WI38 (cell line): ENCODE measurements at regions not wholly inside any gene's neighbourhood (a gene's known extent, or its start where the extent isn't known, plus 50 kb on each side); places are given as distances from the start of the nearest gene placed in this dataset.

Experiments used
- H3K4me3 ChIP-seq: 2 replicates; pipeline ENCODE4 v1.5.1; 2011; ENCODE audit warnings: low read depth, mild to moderate bottlenecking, control low read depth, low read length
- TF ChIP-seq, protein P1 (sequence below): IDR thresholded peaks from 2 replicates; pipeline ENCODE4 v1.5.1; 2012; ENCODE audit warnings: low read depth, mild to moderate bottlenecking, control low read depth, low read length

DNA sequence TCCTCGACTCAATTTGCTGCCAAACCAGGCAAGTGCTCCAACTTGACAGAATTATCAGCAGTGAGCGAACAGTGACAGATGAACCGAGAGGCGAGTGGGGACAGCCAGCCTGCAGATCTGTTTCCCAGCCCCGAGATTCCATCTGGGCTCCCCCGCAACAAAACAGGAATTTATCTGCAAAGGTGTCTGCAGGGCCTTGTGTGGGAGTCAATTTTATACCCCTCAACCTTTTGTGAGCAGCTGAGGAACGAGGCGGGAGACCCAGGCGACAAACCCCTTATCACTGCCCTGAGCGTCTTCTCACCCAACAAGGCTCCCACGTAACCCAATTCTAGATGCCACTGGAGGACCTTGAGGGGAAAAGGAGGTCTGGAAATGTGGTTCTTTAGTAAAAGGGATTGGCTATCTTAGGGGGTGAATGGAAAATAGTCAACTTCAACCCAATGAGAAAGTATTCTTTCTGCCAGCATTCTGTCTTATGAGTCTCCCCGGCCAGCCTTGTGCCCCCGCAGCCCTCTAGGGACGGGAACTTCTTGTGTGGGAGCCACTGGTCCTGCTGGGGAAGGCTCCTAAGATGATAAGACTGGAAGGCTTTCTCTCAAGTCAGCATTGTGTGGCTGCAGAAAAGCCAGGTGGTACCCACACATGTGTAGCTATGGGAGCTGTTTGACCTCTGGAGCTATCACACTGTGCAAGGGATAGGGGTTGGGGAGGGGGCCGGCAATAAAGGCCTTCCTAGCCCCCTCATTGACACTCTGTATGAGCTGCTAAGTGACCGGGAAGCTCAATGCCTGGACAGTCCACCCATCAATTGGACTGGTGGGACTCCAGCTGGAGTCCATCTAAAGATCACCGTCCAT lies 527.9 kb downstream of the SHQ1 start:
- TF ChIP-seq, protein P1, sequence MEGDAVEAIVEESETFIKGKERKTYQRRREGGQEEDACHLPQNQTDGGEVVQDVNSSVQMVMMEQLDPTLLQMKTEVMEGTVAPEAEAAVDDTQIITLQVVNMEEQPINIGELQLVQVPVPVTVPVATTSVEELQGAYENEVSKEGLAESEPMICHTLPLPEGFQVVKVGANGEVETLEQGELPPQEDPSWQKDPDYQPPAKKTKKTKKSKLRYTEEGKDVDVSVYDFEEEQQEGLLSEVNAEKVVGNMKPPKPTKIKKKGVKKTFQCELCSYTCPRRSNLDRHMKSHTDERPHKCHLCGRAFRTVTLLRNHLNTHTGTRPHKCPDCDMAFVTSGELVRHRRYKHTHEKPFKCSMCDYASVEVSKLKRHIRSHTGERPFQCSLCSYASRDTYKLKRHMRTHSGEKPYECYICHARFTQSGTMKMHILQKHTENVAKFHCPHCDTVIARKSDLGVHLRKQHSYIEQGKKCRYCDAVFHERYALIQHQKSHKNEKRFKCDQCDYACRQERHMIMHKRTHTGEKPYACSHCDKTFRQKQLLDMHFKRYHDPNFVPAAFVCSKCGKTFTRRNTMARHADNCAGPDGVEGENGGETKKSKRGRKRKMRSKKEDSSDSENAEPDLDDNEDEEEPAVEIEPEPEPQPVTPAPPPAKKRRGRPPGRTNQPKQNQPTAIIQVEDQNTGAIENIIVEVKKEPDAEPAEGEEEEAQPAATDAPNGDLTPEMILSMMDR: no peak
- no peak overlapping the region for H3K4me3 ChIP-seq

DNA sequence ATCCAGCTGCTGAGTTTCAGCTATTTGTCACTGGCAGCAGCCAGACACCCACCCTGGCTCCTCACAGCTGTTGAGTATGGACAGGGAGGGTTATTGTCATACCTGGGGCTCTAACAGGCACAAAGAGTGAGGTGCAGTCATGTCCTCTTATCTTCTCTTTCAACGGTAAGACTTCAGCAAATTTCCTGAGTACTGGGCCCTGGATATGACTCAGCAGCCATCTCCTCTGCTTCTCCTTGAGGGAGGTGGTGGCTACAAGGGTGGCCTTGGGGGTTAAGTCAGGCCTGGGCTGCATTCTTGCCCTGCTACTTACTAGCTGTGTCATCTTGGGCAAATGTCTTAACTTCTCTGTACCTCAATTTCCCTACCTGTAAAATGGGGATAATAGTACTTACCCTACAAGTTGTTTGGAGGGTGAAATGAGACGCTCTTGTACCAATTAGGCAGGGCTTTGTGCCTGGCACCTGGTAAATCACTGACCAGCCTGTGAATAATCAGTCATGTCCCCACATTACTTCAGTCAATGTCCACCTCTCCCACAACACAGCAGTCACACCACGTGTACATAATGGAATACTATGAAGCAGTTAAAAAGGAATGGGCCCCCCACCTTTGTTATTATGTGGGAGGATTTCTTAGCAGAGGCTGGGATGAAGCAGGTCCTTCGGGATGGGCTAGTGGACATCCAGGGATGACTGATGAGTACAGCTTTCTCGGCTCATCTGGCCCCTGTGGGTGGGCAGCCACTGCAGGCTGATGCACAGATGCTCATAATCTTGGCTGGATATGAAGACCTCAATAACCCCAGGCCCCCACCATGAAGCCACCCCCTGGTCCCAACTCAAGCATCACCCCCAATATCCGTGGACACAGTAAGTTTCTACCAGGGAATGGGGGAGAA lies 528.8 kb downstream of the SHQ1 start:
- TF ChIP-seq, protein P1: no peak
- H3K4me3 ChIP-seq: no peak overlapping the region

GRCh38 chr3:72318504-72319193 lies 529.6 kb downstream of the SHQ1 start:
- TF ChIP-seq, protein P1: no peak

GRCh38 chr3:72317491-72317890 lies 530.8 kb downstream of the SHQ1 start:
- TF ChIP-seq, protein P1: no peak
- H3K4me3 ChIP-seq: no peak overlapping the region

More at GRCh38 chr3:72318504-72319193, 529.6 kb downstream of the SHQ1 start:
- no peak overlapping the region for H3K4me3 ChIP-seq

DNA sequence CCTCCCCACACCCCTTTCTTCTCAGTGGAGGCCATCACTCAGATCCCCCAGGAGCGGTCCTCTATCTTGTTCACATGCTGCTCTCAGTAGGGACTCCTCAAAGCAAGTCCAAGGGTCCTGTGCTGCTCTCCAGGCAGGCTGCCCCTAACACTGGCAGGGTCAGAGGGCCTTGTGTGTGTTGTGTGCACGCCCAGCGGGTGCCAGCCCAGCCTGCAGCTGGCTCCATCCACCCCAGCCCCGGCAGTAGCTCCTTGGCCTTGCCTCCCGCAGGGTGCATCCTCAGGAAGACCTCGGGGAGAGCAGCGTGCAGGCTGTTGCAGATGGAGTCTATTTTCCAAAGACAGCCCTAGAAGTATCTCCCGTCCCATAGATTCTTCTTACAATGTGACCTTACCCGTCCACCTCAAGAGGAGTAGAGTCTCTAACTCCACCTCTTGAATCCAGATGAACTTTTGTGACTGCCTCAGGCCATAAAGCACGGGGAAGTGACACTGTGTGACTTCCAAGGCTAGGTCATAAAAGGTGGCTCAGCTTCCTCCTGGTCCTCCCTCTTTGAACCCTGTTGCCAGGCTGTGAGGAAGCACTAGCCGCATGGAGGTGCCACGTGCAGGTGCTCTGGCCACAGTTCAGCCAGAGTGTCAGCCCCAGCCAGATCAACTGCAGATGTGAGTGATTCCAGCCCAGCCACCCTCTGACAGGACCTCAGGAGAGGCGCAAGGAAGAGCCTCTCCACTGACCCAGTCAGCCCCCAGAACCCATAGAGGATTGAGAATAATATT lies 531.6 kb downstream of the SHQ1 start:
- TF ChIP-seq, protein P1: no peak

GRCh38 chr3:72313308-72313707 lies 528.4 kb upstream of the PROK2 start:
- no peak overlapping the region for H3K4me3 ChIP-seq
- TF ChIP-seq, protein P1: no peak

More for the DNA sequence above, 531.6 kb downstream of the SHQ1 start:
- H3K4me3 ChIP-seq: no peak overlapping the region
